OCI-LY3 (cell line): ENCODE measurements at regions not wholly inside any gene's neighbourhood (a gene's known extent, or its start where the extent isn't known, plus 50 kb on each side); places are given as distances from the start of the nearest gene placed in this dataset.

Experiments used
- H2AFZ ChIP-seq: fragments of 200-600, 300-600 bp; shearing (Covaris generic); 2 replicates; pipeline ENCODE4 v1.6.0; 2014; ENCODE audit warnings: antibody characterized with exemption, low read depth, low read length
- H3K27ac ChIP-seq: fragments of 200-600, 300-600 bp; sonication (generic); 2 replicates; pipeline ENCODE4 v1.5.1; 2014; ENCODE audit warnings: mild to moderate bottlenecking, low read length, moderate library complexity, mixed read lengths
- H3K27me3 ChIP-seq: fragments of 200-600, 300-600 bp; sonication (generic); 2 replicates; pipeline ENCODE4 v1.6.1; 2014; ENCODE audit warnings: low read depth, low read length, mixed read lengths
- H3K36me3 ChIP-seq: fragments of 200-600, 300-600 bp; sonication (generic); replicated peaks from 2 replicates; pipeline ENCODE3; 2014; ENCODE audit warnings: low read depth, low read length, mixed read lengths
- H3K4me1 ChIP-seq: fragments of 300-600, 200-600 bp; sonication (generic); 2 replicates; pipeline ENCODE4 v1.6.1; 2014; ENCODE audit warnings: low read length, mixed read lengths
- H3K4me2 ChIP-seq: fragments of 200-600, 300-600 bp; sonication (generic); 2 replicates; pipeline ENCODE4 v1.6.1; 2014; ENCODE audit warnings: low read length, mixed read lengths
- H3K4me3 ChIP-seq: fragments of 300-600, 200-600 bp; sonication (generic); 2 replicates; pipeline ENCODE4 v1.5.1; 2014; ENCODE audit warnings: antibody characterized with exemption, mild to moderate bottlenecking, low read length, moderate library complexity
- H3K79me2 ChIP-seq: fragments of 300-600, 200-600 bp; shearing (Covaris generic); 2 replicates; pipeline ENCODE4 v1.6.1; 2014; ENCODE audit warnings: mild to moderate bottlenecking, low read length, mixed read lengths
- H3K9ac ChIP-seq: fragments of 300-600, 200-600 bp; shearing (Covaris generic); 2 replicates; pipeline ENCODE4 v1.6.0; 2014; ENCODE audit warnings: mild to moderate bottlenecking, low read length, moderate library complexity
- H3K9me3 ChIP-seq: fragments of 200-600, 300-600 bp; shearing (Covaris generic); 2 replicates; pipeline ENCODE4 v1.6.1; 2014; ENCODE audit warnings: low read length, mixed read lengths; ENCODE audit not compliant: insufficient read depth
- H4K20me1 ChIP-seq: fragments of 200-600, 300-600 bp; sonication (generic); 2 replicates; pipeline ENCODE4 v1.6.1; 2016; ENCODE audit warnings: low read length, mixed read lengths; ENCODE audit not compliant: insufficient read depth
- CTCF ChIP-seq: fragments of 200-600, 300-600 bp; sonication (generic); IDR thresholded peaks from 2 replicates; pipeline ENCODE4 v1.5.1; 2014; ENCODE audit warnings: antibody characterized with exemption, low read length, low read depth
- EZH2phosphoT487 ChIP-seq: fragments of 200-600 bp; shearing (Covaris generic); IDR thresholded peaks from 2 replicates; pipeline ENCODE4 v1.6.1; 2018; ENCODE audit warnings: antibody characterized with exemption, mixed run types, low read depth

GRCh38 chr10:123236126-123236525 lies 81.9 kb downstream of the BUB3 start:
- Histone ChIP-seq H3K36me3 (peaks cover 11% of the 10 kb centered on the region), H3K9ac (no peak overlapping the region), H3K79me2 (no peaks in the 10 kb centered on the region), H3K27ac (no peak overlapping the region), H3K27me3 (no peaks in the 10 kb centered on the region), H4K20me1 (no peaks in the 10 kb centered on the region), H3K4me2 (no peak overlapping the region), H3K4me1 (no peaks in the 10 kb centered on the region), H3K9me3 (0 out of 2 replicates have a peak, but pooled peaks cover 4% of the 10 kb centered on the region), H3K4me3 (no peak overlapping the region), H2AFZ (no peak overlapping the region)
- TF ChIP-seq CTCF, result 0 out of 2 replicates have a peak, but pooled peaks have one; percentile 11
- TF ChIP-seq EZH2phosphoT487, result no peak

GRCh38 chr10:123240250-123240649 lies 86.0 kb downstream of the BUB3 start:
- no peaks in the 10 kb centered on the region for H3K4me1 ChIP-seq
- no peak overlapping the region for H2AFZ ChIP-seq
- peaks cover 3% of the 10 kb centered on the region for H3K36me3 ChIP-seq
- TF ChIP-seq CTCF, result no peak
- no peak for TF ChIP-seq EZH2phosphoT487
- no peaks in the 10 kb centered on the region for H4K20me1 ChIP-seq
- no peak overlapping the region for H3K4me2 ChIP-seq
- H3K27me3 ChIP-seq, result no peaks in the 10 kb centered on the region
- no peaks in the 10 kb centered on the region for H3K79me2 ChIP-seq
- no peak overlapping the region for H3K4me3 ChIP-seq
- H3K9ac ChIP-seq, result no peak overlapping the region
- H3K27ac ChIP-seq, result no peak overlapping the region
- 0 out of 2 replicates have a peak, but pooled peaks cover 3% of the 10 kb centered on the region for H3K9me3 ChIP-seq

GRCh38 chr10:123240776-123241175 lies 86.6 kb downstream of the BUB3 start:
- H2AFZ ChIP-seq, result no peak overlapping the region
- H4K20me1 ChIP-seq, result no peaks in the 10 kb centered on the region
- no peak overlapping the region for H3K9ac ChIP-seq
- no peaks in the 10 kb centered on the region for H3K9me3 ChIP-seq
- no peaks in the 10 kb centered on the region for H3K27me3 ChIP-seq
- H3K79me2 ChIP-seq, result no peaks in the 10 kb centered on the region
- TF ChIP-seq CTCF (no peak), EZH2phosphoT487 (no peak)
- H3K4me1 ChIP-seq, result no peaks in the 10 kb centered on the region
- H3K4me2 ChIP-seq, result no peak overlapping the region
- H3K4me3 ChIP-seq, result no peak overlapping the region
- H3K27ac ChIP-seq, result no peak overlapping the region
- no peaks in the 10 kb centered on the region for H3K36me3 ChIP-seq

- no peaks in the 10 kb centered on the region for H3K79me2 ChIP-seq
- no peak overlapping the region for H2AFZ ChIP-seq
- no peaks in the 10 kb centered on the region for H4K20me1 ChIP-seq
- no peak overlapping the region for H3K4me3 ChIP-seq
- TF ChIP-seq CTCF (no peak), EZH2phosphoT487 (no peak)
- no peaks in the 10 kb centered on the region for H3K9me3 ChIP-seq
- H3K4me2 ChIP-seq, result no peak overlapping the region
- no peak overlapping the region for H3K9ac ChIP-seq
- no peaks in the 10 kb centered on the region for H3K27me3 ChIP-seq
- H3K4me1 ChIP-seq, result no peaks in the 10 kb centered on the region
- H3K27ac ChIP-seq, result no peak overlapping the region
- H3K36me3 ChIP-seq, result no peaks in the 10 kb centered on the region
These were observed 87.4 kb downstream of the BUB3 start for GRCh38 chr10:123241391-123242141.
